Transverse colon (tissue), 4 donors: ENCODE measurements at regions not wholly inside any gene's neighbourhood (a gene's known extent, or its start where the extent isn't known, plus 50 kb on each side); places are given as distances from the start of the nearest gene placed in this dataset.

Experiments used
- DNase-seq: peaks from one replicate; pipeline ENCODE4 v3.0.0-alpha.2; 2019
- H3K27ac ChIP-seq, 4 donors: fragments of 200-600 bp; sonication (generic); 2 replicates each; pipeline ENCODE4 v1.5.1; 2016 to 2018; ENCODE audit warnings: inconsistent platforms in 4 of 4
- H3K27me3 ChIP-seq: fragments of 200-600 bp; sonication (generic); 2 replicates; pipeline ENCODE4 v1.5.1; 2017; ENCODE audit warnings: inconsistent platforms
- H3K36me3 ChIP-seq, 4 donors: fragments of 200-600 bp; sonication (generic); 2 replicates each; pipeline ENCODE4 v1.5.1; 2017 to 2019; ENCODE audit warnings: inconsistent platforms in 4 of 4
- H3K4me1 ChIP-seq, 4 donors: fragments of 200-600 bp; sonication (generic); 2 replicates each; pipeline ENCODE4 v1.5.1; 2017 to 2020; ENCODE audit warnings: inconsistent platforms in 4 of 4
- H3K4me3 ChIP-seq, 4 donors: fragments of 200-600 bp; sonication (generic); 1 replicate in 1 of 4; 2 replicates in 3 of 4; pipeline versions ENCODE4 v1.5.1 to v1.6.1; 2017 to 2019; ENCODE audit warnings: inconsistent platforms in 4 of 4
- H3K9me3 ChIP-seq, 2 donors: fragments of 200-600 bp; sonication (generic); 2 replicates each; pipeline ENCODE4 v1.5.1; 2017 to 2019; ENCODE audit warnings: inconsistent platforms in 2 of 2
- EP300 ChIP-seq: sonication (generic); formaldehyde crosslinking; IDR thresholded peaks from one replicate; pipeline ENCODE4 v1.6.1; 2017; ENCODE audit warnings: antibody characterized with exemption, low read depth
- POLR2A ChIP-seq: fragments of 450-650 bp; IDR thresholded peaks from one replicate; pipeline ENCODE4 v1.6.1; 2016; ENCODE audit warnings: antibody characterized with exemption, mild to moderate bottlenecking, moderate library complexity
- POLR2AphosphoS5 ChIP-seq, 3 donors: sonication (generic); formaldehyde crosslinking; IDR thresholded peaks; one replicate each; pipeline ENCODE4 v1.6.1; 2016; ENCODE audit warnings: antibody characterized with exemption in 3 of 3
- WGBS, 2 donors: methylation state at CpG; one replicate each; pipeline ENCODE4 v1.1.5; 2018; ENCODE audit warnings: low coverage in 1 of 2; 5-methylcytosine and 5-hydroxymethylcytosine counted together
- in situ Hi-C, 4 donors: fragments of 200-750 bp; cut with MboI; loops; one replicate each; pipeline versions ENCODE4 v1.15.0 to v1.15.1; 2017; ENCODE audit warnings: low sequenced_read_pairs in 3 of 4, low pct_ligation_motif_present in 1 of 4, low pct_unique_long_range_greater_than_20kb in 1 of 4
- intact Hi-C: fragments of 100-400 bp; cut with DNase I; formaldehyde crosslinking; loops from one replicate; pipeline ENCODE4 v1.15.1; 2023; ENCODE audit warnings: low total_unique reads
- TF ChIP-seq, protein P1 (sequence below), 5 experiments: fragments of 200-600 bp in 3 of 5; fragments of 450-650 bp in 2 of 5; sonication (generic) in 3 of 5; IDR thresholded peaks; 1 replicate in 2 of 5; 2 replicates in 3 of 5; pipeline ENCODE4 v1.5.1; 2016 to 2017; ENCODE audit warnings: antibody characterized with exemption in 5 of 5, inconsistent platforms in 3 of 5, mild to moderate bottlenecking in 2 of 5, moderate library complexity in 1 of 5

GRCh38 chr2:67043781-67044478 is 353.2 kb upstream of the ETAA1 start:
- no peaks in the 10 kb centered on the region for H3K36me3 ChIP-seq
- no peaks in the 10 kb centered on the region for H3K9me3 ChIP-seq
- in situ Hi-C loops (no loop called here), intact Hi-C loops (no loop called here)
- H3K4me3 ChIP-seq, result no peak overlapping the region
- WGBS, 2 donors, result 82 to 94% methylated on average over 2 to 3 of the region's 3 CpGs
- no peak for TF ChIP-seq POLR2A
- TF ChIP-seq, protein P1, sequence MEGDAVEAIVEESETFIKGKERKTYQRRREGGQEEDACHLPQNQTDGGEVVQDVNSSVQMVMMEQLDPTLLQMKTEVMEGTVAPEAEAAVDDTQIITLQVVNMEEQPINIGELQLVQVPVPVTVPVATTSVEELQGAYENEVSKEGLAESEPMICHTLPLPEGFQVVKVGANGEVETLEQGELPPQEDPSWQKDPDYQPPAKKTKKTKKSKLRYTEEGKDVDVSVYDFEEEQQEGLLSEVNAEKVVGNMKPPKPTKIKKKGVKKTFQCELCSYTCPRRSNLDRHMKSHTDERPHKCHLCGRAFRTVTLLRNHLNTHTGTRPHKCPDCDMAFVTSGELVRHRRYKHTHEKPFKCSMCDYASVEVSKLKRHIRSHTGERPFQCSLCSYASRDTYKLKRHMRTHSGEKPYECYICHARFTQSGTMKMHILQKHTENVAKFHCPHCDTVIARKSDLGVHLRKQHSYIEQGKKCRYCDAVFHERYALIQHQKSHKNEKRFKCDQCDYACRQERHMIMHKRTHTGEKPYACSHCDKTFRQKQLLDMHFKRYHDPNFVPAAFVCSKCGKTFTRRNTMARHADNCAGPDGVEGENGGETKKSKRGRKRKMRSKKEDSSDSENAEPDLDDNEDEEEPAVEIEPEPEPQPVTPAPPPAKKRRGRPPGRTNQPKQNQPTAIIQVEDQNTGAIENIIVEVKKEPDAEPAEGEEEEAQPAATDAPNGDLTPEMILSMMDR (IDR thresholded peaks at IDR 0.05), result no peak
- TF ChIP-seq EP300, result no peak
- TF ChIP-seq POLR2AphosphoS5 (IDR thresholded peaks at IDR 0.05), result no peak
- peaks cover 19% of the 10 kb centered on the region for H3K27me3 ChIP-seq
- no peaks in the 10 kb centered on the region for H3K4me1 ChIP-seq
- H3K27ac ChIP-seq, result no peak overlapping the region
- DNase-seq, result no peak

GRCh38 chr2:67046591-67046990 is 350.5 kb upstream of the ETAA1 start:
- Histone ChIP-seq H3K36me3 (no peaks in the 10 kb centered on the region), H3K4me1 (no peaks in the 10 kb centered on the region), H3K4me3 (no peak overlapping the region), H3K27ac (no peak overlapping the region), H3K27me3 (peaks cover 19% of the 10 kb centered on the region), H3K9me3 (no peaks in the 10 kb centered on the region)
- TF ChIP-seq POLR2A (no peak), POLR2AphosphoS5 (IDR thresholded peaks at IDR 0.05) (no peak), EP300 (no peak)
- TF ChIP-seq, protein P1 (IDR thresholded peaks at IDR 0.05), result no peak
- DNase-seq, result no peak
- WGBS, 2 donors, result 62 to 75% methylated on average over 1 of the region's 1 CpG
- intact Hi-C loops (no loop called here), in situ Hi-C loops (no loop called here)

DNA sequence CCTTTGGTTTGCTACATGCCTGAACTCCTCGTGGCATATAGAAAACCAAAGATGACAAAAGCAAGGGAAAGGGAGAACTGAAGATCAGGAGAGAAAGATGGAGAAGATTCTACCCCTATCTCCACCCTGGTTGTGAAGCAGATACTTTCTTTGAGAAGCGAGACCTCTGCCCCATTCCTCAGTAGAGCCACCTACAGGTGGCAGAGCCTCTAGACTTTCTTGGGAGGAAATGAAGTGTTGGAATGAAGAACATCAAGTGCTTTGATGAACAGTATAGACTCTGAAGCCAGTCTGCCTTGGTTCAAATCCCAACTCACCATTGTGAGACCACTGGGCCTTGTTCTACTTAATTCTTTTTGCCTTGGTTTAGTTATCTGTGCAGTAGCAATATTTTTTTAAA is 348.8 kb upstream of the ETAA1 start:
- intact Hi-C loops (no loop called here), in situ Hi-C loops (no loop called here)
- Histone ChIP-seq H3K27ac (no peak overlapping the region), H3K9me3 (no peaks in the 10 kb centered on the region), H3K36me3 (no peaks in the 10 kb centered on the region), H3K27me3 (peaks cover 16% of the 10 kb centered on the region), H3K4me1 (no peaks in the 10 kb centered on the region), H3K4me3 (no peak overlapping the region)
- 43 to 71% methylated on average over 1 to 2 of the region's 2 CpGs for WGBS, 2 donors
- no peak for TF ChIP-seq POLR2A
- TF ChIP-seq EP300, result no peak
- TF ChIP-seq, protein P1 (IDR thresholded peaks at IDR 0.05), result no peak
- TF ChIP-seq POLR2AphosphoS5 (IDR thresholded peaks at IDR 0.05), result no peak
- no peak for DNase-seq

DNA sequence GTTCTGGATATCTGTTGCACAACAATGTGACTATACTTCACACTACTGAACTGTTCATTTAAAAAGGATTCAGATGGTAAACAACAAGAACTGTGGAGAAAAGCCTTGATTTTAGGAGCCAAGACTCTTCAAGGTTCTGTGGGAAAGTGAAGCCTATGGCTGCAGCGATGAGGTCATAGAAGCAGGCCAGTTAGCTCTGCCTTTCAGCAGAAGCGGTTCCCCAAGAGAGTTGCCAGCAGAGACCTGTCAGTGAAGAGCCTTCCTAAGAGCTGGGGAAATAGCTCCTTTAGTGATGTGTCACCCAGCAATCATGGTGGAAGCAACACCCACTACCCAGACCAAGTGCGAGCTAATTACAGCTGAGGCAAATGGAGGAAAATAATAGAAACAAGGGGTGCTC is 346.5 kb upstream of the ETAA1 start:
- WGBS, 2 donors, result 67 to 74% methylated on average over 1 to 3 of the region's 3 CpGs

More for the DNA sequence above, 346.5 kb upstream of the ETAA1 start:
- no peaks in the 10 kb centered on the region for H3K36me3 ChIP-seq
- TF ChIP-seq POLR2A (no peak), POLR2AphosphoS5 (IDR thresholded peaks at IDR 0.05) (no peak), EP300 (no peak)
- TF ChIP-seq, protein P1 (IDR thresholded peaks at IDR 0.05), result no peak
- no peak for DNase-seq
- in situ Hi-C loops (no loop called here), intact Hi-C loops (no loop called here)
- H3K4me1 ChIP-seq, result peaks cover 0 to 8% (median 0%) of the 10 kb centered on the region in 4 donors
- no peaks in the 10 kb centered on the region for H3K27me3 ChIP-seq
- no peak overlapping the region for H3K4me3 ChIP-seq
- no peak overlapping the region for H3K27ac ChIP-seq
- no peaks in the 10 kb centered on the region for H3K9me3 ChIP-seq
